Heart left ventricle (tissue), 16 donors: ENCODE measurements at regions not wholly inside any gene's neighbourhood (a gene's known extent, or its start where the extent isn't known, plus 50 kb on each side); places are given as distances from the start of the nearest gene placed in this dataset.

Experiments used
- ATAC-seq, 4 donors: fragments of 200-7000 bp; cut with Tn5 transposase; one replicate each; pipeline ENCODE4 v1.9.1; 2020 to 2022; ENCODE audit warnings: moderate library complexity in 4 of 4, mild to moderate bottlenecking in 3 of 4, moderate number of reproducible peaks in 1 of 4
- DNase-seq, 5 donors: peaks; one replicate each; pipeline ENCODE4 v3.0.0-alpha.2; 2020
- H3K27ac ChIP-seq, 12 donors: fragments of 200-600 bp; sonication (generic) in 4 of 12; one replicate each; pipeline versions ENCODE4 v1.5.0 to v1.8.0; 2016 to 2022; ENCODE audit warnings: mild to moderate bottlenecking in 2 of 12
- H3K27me3 ChIP-seq, 9 donors: fragments of 200-600 bp; sonication (generic) in 2 of 9; one replicate each; pipeline versions ENCODE4 v1.5.1 to v1.8.0; 2016 to 2022; ENCODE audit warnings: mild to moderate bottlenecking in 3 of 9
- H3K36me3 ChIP-seq, 9 donors: fragments of 200-600 bp; sonication (generic) in 2 of 9; one replicate each; pipeline versions ENCODE4 v1.5.0 to v1.8.0; 2018 to 2022; ENCODE audit warnings: mild to moderate bottlenecking in 2 of 9
- H3K4me1 ChIP-seq, 12 donors: fragments of 200-600 bp; sonication (generic) in 4 of 12; one replicate each; pipeline versions ENCODE4 v1.5.0 to v1.8.0; 2016 to 2022; ENCODE audit warnings: mild to moderate bottlenecking in 3 of 12
- H3K4me3 ChIP-seq, 12 donors: fragments of 200-600 bp; sonication (generic) in 4 of 12; one replicate each; pipeline versions ENCODE4 v1.5.0 to v1.8.0; 2017 to 2022; ENCODE audit warnings: mild to moderate bottlenecking in 9 of 12, moderate library complexity in 4 of 12
- H3K9me3 ChIP-seq, 12 donors: fragments of 200-600 bp; sonication (generic) in 4 of 12; one replicate each; pipeline versions ENCODE4 v1.5.0 to v1.8.0; 2016 to 2022; ENCODE audit warnings: mild to moderate bottlenecking in 1 of 12
- CTCF ChIP-seq, 12 donors: fragments of 200-600 bp; sonication (generic) in 4 of 12; IDR thresholded peaks; one replicate each; pipeline versions ENCODE4 v1.5.0 to v1.8.0; 2018 to 2022; ENCODE audit warnings: antibody characterized with exemption in 12 of 12, mild to moderate bottlenecking in 5 of 12
- POLR2A ChIP-seq, 2 donors: fragments of 450-650 bp; IDR thresholded peaks; one replicate each; pipeline ENCODE4 v1.6.1; 2017; ENCODE audit warnings: antibody characterized with exemption in 2 of 2, mild to moderate bottlenecking in 2 of 2, moderate library complexity in 2 of 2
- WGBS, 4 donors: extraction: QIAGEN DNeasy Blood & Tissue Kit in 2 of 4; methylation state at CpG; one replicate each; pipeline versions ENCODE4 v1.1.5 to v1.1.7; 2013 to 2018; 5-methylcytosine and 5-hydroxymethylcytosine counted together
- intact Hi-C, 10 donors: fragments of 100-400 bp; cut with DNase I; formaldehyde crosslinking; loops; one replicate each; pipeline versions ENCODE4 v1.11.1 to v1.14.2; 2022
- donor health status: ischemic (EF 13 %, LVEDD 7.1; RV severe dilation, severe dysfunction).
- donor health status: healthy with polysubstance abuse.
- donor health status: DM: no; HTN: yes; CAD: no.
- donor health status: DM: no; HTN: no; CAD: no.
- donor health status: ischemic (EF 25% LVEDD 6.9; RV normal size, moderate dysfunction).
- donor health status: ischemic (EF 25% LVEDD 5.7; RV mildly dilated, moderate dysfunction).
- donor health status: healthy.
- donor health status: DM: yes; HTN: yes; CAD: no.
- donor health status: ischemic (EF 35%, LVEDD 5.7; RV mildly dilated, moderate dysfunction).
- donor health status: nonischemic (EF 11% LVEDD 7.7; RV severe dilation, severe dysfunction).
- donor health status: DM: yes; HTN: yes; CAD: no.
- donor health status: PGD.
- donor health status: ischemic (EF 29% LVEDD 5.4; RV normal size, mild dysfunction).
- donor health status: nonischemic (EF 23%, LVEDD 6.1; RV moderate dilation, normal function).

GRCh38 chr6:147873816-147874215 lies 365.3 kb downstream of the SAMD5 start:
- ATAC-seq = no peak

GRCh38 chr6:147874322-147874721 lies 365.8 kb downstream of the SAMD5 start:
- no peak for TF ChIP-seq POLR2A (IDR thresholded peaks at IDR 0.05)
- TF ChIP-seq CTCF (IDR thresholded peaks at IDR 0.05) = no peak
- Histone ChIP-seq H3K4me3 (no peak overlapping the region), H3K27me3 (no peaks in the 10 kb centered on the region), H3K36me3 (no peaks in the 10 kb centered on the region), H3K9me3 (no peaks in the 10 kb centered on the region), H3K27ac (no peak overlapping the region), H3K4me1 (peaks cover 0 to 2% (median 0%) of the 10 kb centered on the region in 12 donors)
- no peak for DNase-seq
- intact Hi-C loops = no loop called here
- WGBS, 4 donors = 77 to 90% (median 79%) methylated on average over 6 of the region's 6 CpGs
- ATAC-seq = no peak

More at GRCh38 chr6:147873816-147874215, 365.3 kb downstream of the SAMD5 start:
- Histone ChIP-seq H3K27me3 (no peaks in the 10 kb centered on the region), H3K4me3 (no peak overlapping the region), H3K4me1 (peaks cover 0 to 7% (median 0%) of the 10 kb centered on the region in 12 donors), H3K27ac (no peak overlapping the region), H3K9me3 (no peaks in the 10 kb centered on the region), H3K36me3 (no peaks in the 10 kb centered on the region)
- DNase-seq = no peak
- intact Hi-C loops = no loop called here
- TF ChIP-seq POLR2A (IDR thresholded peaks at IDR 0.05) (no peak), CTCF (IDR thresholded peaks at IDR 0.05) (no peak)

- WGBS, 4 donors = 87 to 92% (median 89%) methylated on average over 9 of the region's 9 CpGs
- Histone ChIP-seq H3K9me3 (no peaks in the 10 kb centered on the region), H3K27ac (no peak overlapping the region), H3K4me3 (no peak overlapping the region), H3K4me1 (no peaks in the 10 kb centered on the region), H3K36me3 (no peaks in the 10 kb centered on the region), H3K27me3 (no peaks in the 10 kb centered on the region)
- TF ChIP-seq POLR2A (IDR thresholded peaks at IDR 0.05) = no peak
- no peak for TF ChIP-seq CTCF (IDR thresholded peaks at IDR 0.05)
- no peak for ATAC-seq
- DNase-seq = no peak
- intact Hi-C loops = no loop called here
Measured at GRCh38 chr6:147879031-147879580, 370.6 kb downstream of the SAMD5 start.

GRCh38 chr6:147881432-147881831 lies 372.9 kb downstream of the SAMD5 start:
- intact Hi-C loops = no loop called here
- H3K4me1 ChIP-seq = no peaks in the 10 kb centered on the region
- no peak for DNase-seq
- ATAC-seq = no peak
- H3K4me3 ChIP-seq = no peak overlapping the region
- H3K27me3 ChIP-seq = no peaks in the 10 kb centered on the region
- peaks cover 0 to 2% (median 0%) of the 10 kb centered on the region in 12 donors for H3K9me3 ChIP-seq
- TF ChIP-seq POLR2A (IDR thresholded peaks at IDR 0.05) = no peak
- 80 to 85% (median 82%) methylated on average over 5 to 6 of the region's 6 CpGs for WGBS, 4 donors
- H3K27ac ChIP-seq = no peak overlapping the region
- no peaks in the 10 kb centered on the region for H3K36me3 ChIP-seq

- ATAC-seq (no peak), DNase-seq (no peak)
- TF ChIP-seq CTCF (IDR thresholded peaks at IDR 0.05) = no peak
- no peak for TF ChIP-seq POLR2A (IDR thresholded peaks at IDR 0.05)
- 77 to 89% (median 84%) methylated on average over 2 of the region's 2 CpGs for WGBS, 4 donors
- H3K4me1 ChIP-seq = no peaks in the 10 kb centered on the region
- no peaks in the 10 kb centered on the region for H3K36me3 ChIP-seq
- H3K9me3 ChIP-seq = peaks cover 0 to 23% (median 0%) of the 10 kb centered on the region in 12 donors
- H3K4me3 ChIP-seq = no peak overlapping the region
- no peak overlapping the region for H3K27ac ChIP-seq
- no peaks in the 10 kb centered on the region for H3K27me3 ChIP-seq
- intact Hi-C loops = no loop called here
Measured at GRCh38 chr6:147888374-147888773, 379.9 kb downstream of the SAMD5 start.
